GM23338 (cell line): ENCODE measurements at regions not wholly inside any gene's neighbourhood (a gene's known extent, or its start where the extent isn't known, plus 50 kb on each side); places are given as distances from the start of the nearest gene placed in this dataset.

Source experiments
- ATAC-seq: fragments of 200-7000 bp; cut with Tn5 transposase; 3 replicates; pipeline ENCODE4 v1.9.1; 2020
- DNase-seq: peaks from one replicate; pipeline ENCODE4 v3.0.0-alpha.2; 2015; ENCODE audit warnings: low spot score
- H2AFZ ChIP-seq: fragments of 200-600 bp; sonication (generic); 2 replicates; pipeline ENCODE4 v1.8.0; 2016; ENCODE audit warnings: antibody characterized with exemption, mild to moderate bottlenecking, moderate library complexity
- H3F3A ChIP-seq: fragments of 200-600 bp; sonication (generic); replicated peaks from 2 replicates; pipeline ENCODE4 v1.8.0; 2017; ENCODE audit warnings: antibody characterized with exemption, mixed run types, low read depth
- H3K27ac ChIP-seq: fragments of 200-600 bp; sonication (generic); 2 replicates; pipeline ENCODE4 v1.6.1; 2016; ENCODE audit warnings: low read depth
- H3K27me3 ChIP-seq: fragments of 200-600 bp; sonication (generic); 2 replicates; pipeline ENCODE4 v1.8.0; 2016; ENCODE audit warnings: mild to moderate bottlenecking, mixed run types, moderate library complexity; ENCODE audit not compliant: insufficient read depth
- H3K36me3 ChIP-seq: fragments of 200-600 bp; sonication (generic); 2 replicates; pipeline ENCODE4 v1.8.0; 2016; ENCODE audit warnings: mild to moderate bottlenecking; ENCODE audit not compliant: insufficient read depth
- H3K4me1 ChIP-seq: fragments of 200-600 bp; sonication (generic); 2 replicates; pipeline ENCODE4 v1.8.0; 2016; ENCODE audit warnings: mild to moderate bottlenecking, moderate library complexity; ENCODE audit not compliant: insufficient read depth
- H3K4me2 ChIP-seq: fragments of 200-600 bp; sonication (generic); 2 replicates; pipeline ENCODE4 v1.7.1; 2017; ENCODE audit warnings: mixed run types
- H3K4me3 ChIP-seq: fragments of 200-600 bp; sonication (generic); 2 replicates; pipeline ENCODE4 v1.6.1; 2016; ENCODE audit warnings: mixed run types
- H3K79me2 ChIP-seq: fragments of 200-600 bp; sonication (generic); replicated peaks from 2 replicates; pipeline ENCODE4 v1.8.0; 2017; ENCODE audit warnings: mild to moderate bottlenecking; ENCODE audit not compliant: insufficient read depth
- H3K9me2 ChIP-seq: fragments of 200-600 bp; sonication (generic); 2 replicates; pipeline ENCODE4 v1.8.0; 2017; ENCODE audit not compliant: insufficient read depth
- H4K20me1 ChIP-seq: fragments of 200-600 bp; sonication (generic); replicated peaks from 2 replicates; pipeline ENCODE4 v1.8.0; 2017; ENCODE audit warnings: mild to moderate bottlenecking; ENCODE audit not compliant: insufficient read depth
- H3K27ac Mint-ChIP-seq: 2 replicates; pipeline ENCODE4 v1.8.0; 2020; ENCODE audit warnings: inconsistent platforms, mild to moderate bottlenecking, moderate library complexity, mixed read lengths
- H3K27me3 Mint-ChIP-seq: 3 replicates; pipeline ENCODE4 v1.8.0; 2022; ENCODE audit warnings: low read depth, mild to moderate bottlenecking, moderate library complexity, mixed read lengths, inconsistent platforms; ENCODE audit not compliant: insufficient read depth, poor library complexity
- H3K36me3 Mint-ChIP-seq: 3 replicates; pipeline ENCODE4 v1.8.0; 2021; ENCODE audit warnings: low read depth, mild to moderate bottlenecking, inconsistent platforms, moderate library complexity, mixed read lengths
- H3K4me1 Mint-ChIP-seq: 3 replicates; pipeline ENCODE4 v1.8.0; 2020; ENCODE audit warnings: mild to moderate bottlenecking, inconsistent platforms, mixed read lengths
- H3K4me3 Mint-ChIP-seq: 3 replicates; pipeline ENCODE4 v1.8.0; 2021; ENCODE audit warnings: moderate library complexity, mild to moderate bottlenecking, inconsistent platforms, mixed read lengths
- H3K9me3 Mint-ChIP-seq: 3 replicates; pipeline ENCODE4 v1.8.0; 2020; ENCODE audit warnings: moderate library complexity, mild to moderate bottlenecking, inconsistent platforms, mixed read lengths
- CREB1 ChIP-seq: fragments of 250-450 bp; sonication (Bioruptor Pico); IDR thresholded peaks from 2 replicates; pipeline ENCODE4 v1.5.0; 2020; ENCODE audit warnings: low read depth, mild to moderate bottlenecking, moderate library complexity
- CTCF ChIP-seq, 2 experiments: fragments of 200-600 bp in 1 of 2; sonication (generic) in 1 of 2; conservative IDR thresholded peaks; 2 replicates each; pipeline versions ENCODE4 v1.5.1 to v1.6.1; 2016 to 2017; ENCODE audit warnings: antibody characterized with exemption in 2 of 2, low read depth in 2 of 2, mild to moderate bottlenecking in 2 of 2, moderate library complexity in 1 of 2
- ETS1 ChIP-seq: IDR thresholded peaks from 2 replicates; pipeline ENCODE4 v1.6.1; 2016; ENCODE audit warnings: antibody characterized with exemption
- EZH2 ChIP-seq: fragments of 200-600 bp; sonication (generic); IDR thresholded peaks from one replicate; pipeline ENCODE4 v1.8.0; 2017; ENCODE audit warnings: antibody characterized with exemption, mild to moderate bottlenecking, low read depth; ENCODE audit not compliant: unreplicated experiment
- EZH2phosphoT487 ChIP-seq: fragments of 200-600 bp; sonication (generic); IDR thresholded peaks from one replicate; pipeline ENCODE4 v1.8.1; 2018; ENCODE audit warnings: antibody characterized with exemption; ENCODE audit not compliant: unreplicated experiment
- JUNB ChIP-seq: IDR thresholded peaks from one replicate; pipeline ENCODE4 v1.6.1; 2016; ENCODE audit warnings: antibody characterized with exemption; ENCODE audit not compliant: unreplicated experiment
- NANOG ChIP-seq: IDR thresholded peaks from 2 replicates; pipeline ENCODE4 v1.6.1; 2016; ENCODE audit warnings: antibody characterized with exemption, borderline replicate concordance
- POLR2AphosphoS5 ChIP-seq: IDR thresholded peaks from 2 replicates; pipeline ENCODE4 v1.6.1; 2016; ENCODE audit warnings: antibody characterized with exemption, low read depth
- REST ChIP-seq: IDR thresholded peaks from one replicate; pipeline ENCODE4 v1.6.1; 2018; ENCODE audit warnings: antibody characterized with exemption; ENCODE audit not compliant: unreplicated experiment
- STAT1 ChIP-seq: IDR thresholded peaks from one replicate; pipeline ENCODE4 v1.6.1; 2016; ENCODE audit warnings: antibody characterized with exemption; ENCODE audit not compliant: unreplicated experiment
- ZNF114 ChIP-seq: fragments of 250-450 bp; sonication (Bioruptor Pico); IDR thresholded peaks from 2 replicates; pipeline ENCODE4 v1.5.0; 2020; ENCODE audit warnings: mild to moderate bottlenecking, moderate library complexity

DNA sequence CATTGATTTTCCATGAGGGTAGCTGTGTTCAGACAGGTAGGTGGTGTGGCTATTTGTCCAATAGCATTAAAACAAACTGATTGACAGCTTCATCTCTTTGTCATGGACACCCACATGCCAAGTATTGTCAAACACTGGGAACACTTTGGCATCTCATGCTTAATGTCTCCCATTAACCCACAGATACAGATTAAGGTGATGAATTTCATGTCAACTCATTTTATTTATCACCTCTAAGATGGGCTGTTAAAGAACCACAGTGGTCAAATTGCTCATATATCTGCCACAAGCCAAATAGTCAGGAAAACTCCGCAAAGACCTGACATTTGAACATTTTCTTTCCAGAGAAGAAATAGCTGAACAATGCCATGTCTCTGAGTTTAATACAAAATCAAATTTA lies 139.1 kb upstream of the SPTLC3 start:
- no peaks in the 10 kb centered on the region for H3K9me3 Mint-ChIP-seq
- DNase-seq: no peak
- no peak overlapping the region for H2AFZ ChIP-seq
- H3K79me2 ChIP-seq: no peaks in the 10 kb centered on the region
- no peak overlapping the region for H3K27ac Mint-ChIP-seq
- no peak overlapping the region for H3K4me2 ChIP-seq
- H3K9me2 ChIP-seq: peaks cover 13% of the 10 kb centered on the region
- no peak overlapping the region for H3K27ac ChIP-seq
- no peak for TF ChIP-seq JUNB
- TF ChIP-seq CTCF (conservative IDR thresholded peaks at IDR 0.05; ENCODE audit: low read depth in 2 of 2): no peak
- TF ChIP-seq POLR2AphosphoS5: no peak
- TF ChIP-seq ETS1: no peak
- TF ChIP-seq ZNF114 (CRISPR knock-in tag): no peak
- no peak for TF ChIP-seq NANOG
- TF ChIP-seq EZH2phosphoT487: no peak
- TF ChIP-seq STAT1: no peak
- no peak for TF ChIP-seq CREB1 (CRISPR knock-in tag)
- TF ChIP-seq EZH2: no peak
- TF ChIP-seq REST: no peak
- no peaks in the 10 kb centered on the region for H3K36me3 Mint-ChIP-seq
- peaks cover 2% of the 10 kb centered on the region for H3K27me3 Mint-ChIP-seq
- peaks cover 2% of the 10 kb centered on the region; the same call in 1 of the 3 replicates for H3K4me1 Mint-ChIP-seq
- H3K36me3 ChIP-seq: no peaks in the 10 kb centered on the region
- H3K4me3 ChIP-seq: no peak overlapping the region
- no peak overlapping the region for H3K4me3 Mint-ChIP-seq
- no peak for ATAC-seq
- H4K20me1 ChIP-seq: no peaks in the 10 kb centered on the region
- H3F3A ChIP-seq: no peaks in the 10 kb centered on the region
- H3K4me1 ChIP-seq: no peaks in the 10 kb centered on the region
- H3K27me3 ChIP-seq: no peaks in the 10 kb centered on the region
